MCF 10A (cell line): ENCODE measurements at regions not wholly inside any gene's neighbourhood (a gene's known extent, or its start where the extent isn't known, plus 50 kb on each side); places are given as distances from the start of the nearest gene placed in this dataset.

Source experiments
- BruUV-seq: library from RNA; stranded (reverse); fragments of 400-500 nt; replicated peaks from 2 replicates; lab custom pipeline; 2021; lab: Mats Ljungman, UMichigan
- CTCF ChIA-PET: fragments of 300-600 bp; sonication (Branson Sonifier 250); formaldehyde crosslinking; extraction: SDS; loops from one replicate; lab custom pipeline; 2021; ENCODE audit warnings: antibody characterized with exemption, inconsistent platforms; lab: Yijun Ruan, JAX
- POLR2A ChIA-PET: fragments of 300-600, 350-650 bp; sonication (Branson Sonifier 250); formaldehyde crosslinking; extraction: SDS; loops from one replicate; lab custom pipeline; 2020; ENCODE audit warnings: antibody characterized with exemption, inconsistent platforms; lab: Yijun Ruan, JAX
- DNase-seq: peaks from one replicate; pipeline ENCODE4 v3.0.0-alpha.2; 2018; ENCODE audit not compliant: unreplicated experiment
- H3K27ac Mint-ChIP-seq: one replicate; pipeline ENCODE4 v1.8.0; 2022; ENCODE audit warnings: mild to moderate bottlenecking, low read depth, mixed read lengths; ENCODE audit not compliant: unreplicated experiment
- H3K27me3 Mint-ChIP-seq: one replicate; pipeline ENCODE4 v1.8.0; 2022; ENCODE audit warnings: mixed read lengths; ENCODE audit not compliant: insufficient read depth, unreplicated experiment
- H3K36me3 Mint-ChIP-seq: one replicate; pipeline ENCODE4 v1.8.0; 2022; ENCODE audit warnings: mild to moderate bottlenecking, moderate library complexity, mixed read lengths; ENCODE audit not compliant: insufficient read depth, unreplicated experiment
- H3K4me1 Mint-ChIP-seq: one replicate; pipeline ENCODE4 v1.8.0; 2022; ENCODE audit warnings: mixed read lengths; ENCODE audit not compliant: insufficient read depth, unreplicated experiment
- H3K4me3 Mint-ChIP-seq: one replicate; pipeline ENCODE4 v1.8.0; 2022; ENCODE audit warnings: mild to moderate bottlenecking, moderate library complexity, mixed read lengths; ENCODE audit not compliant: unreplicated experiment
- H3K9me3 Mint-ChIP-seq: one replicate; pipeline ENCODE4 v1.8.0; 2022; ENCODE audit warnings: mixed read lengths; ENCODE audit not compliant: unreplicated experiment
- CTCF ChIP-seq: fragments of 200-600 bp; IDR thresholded peaks from one replicate; pipeline ENCODE4 v1.8.0; 2022; ENCODE audit warnings: antibody characterized with exemption, mild to moderate bottlenecking; ENCODE audit not compliant: unreplicated experiment
- intact Hi-C: fragments of 100-400 bp; cut with micrococcal nuclease; formaldehyde crosslinking; loops from 2 replicates; pipeline ENCODE4 v1.14.1; 2022

- H3K27ac Mint-ChIP-seq, result no peak overlapping the region
- H3K9me3 Mint-ChIP-seq, result no peaks in the 10 kb centered on the region
- H3K4me1 Mint-ChIP-seq, result peaks cover 16% of the 10 kb centered on the region
- H3K4me3 Mint-ChIP-seq, result no peak overlapping the region
- BruUV-seq, result no TSS peak
- DNase-seq, result no peak
- TF ChIP-seq CTCF, result no peak
- ChIA-PET CTCF (interaction anchor here (0.6 to 3.0 kb wide), 13 partner anchors 135 to 1290 kb away, joined by 3 to 25 read pairs (median 4); no protein-coding TSS in a partner anchor), POLR2A (interaction anchor here (0.5 to 0.7 kb wide), 2 partner anchors 699 to 720 kb away, joined by 3 read pairs; no protein-coding TSS in a partner anchor)
- H3K27me3 Mint-ChIP-seq, result peaks cover 23% of the 10 kb centered on the region
- no peaks in the 10 kb centered on the region for H3K36me3 Mint-ChIP-seq
- intact Hi-C loops, result no loop called here
Observed at GRCh38 chr11:16611926-16612565, 126.4 kb upstream of the C11orf58 start.

- Mint-ChIP-seq H3K4me1 (peaks cover 16% of the 10 kb centered on the region), H3K9me3 (no peaks in the 10 kb centered on the region), H3K27me3 (peaks cover 23% of the 10 kb centered on the region), H3K36me3 (no peaks in the 10 kb centered on the region), H3K27ac (no peak overlapping the region), H3K4me3 (no peak overlapping the region)
- intact Hi-C loops, result no loop called here
- CTCF ChIA-PET, result interaction anchor here (0.7 to 2.0 kb wide), 7 partner anchors 616 to 1251 kb away, joined by 3 to 5 read pairs (median 4); no protein-coding TSS in a partner anchor
- TF ChIP-seq CTCF, result no peak
- no peak for DNase-seq
- POLR2A ChIA-PET, result no interaction called here
- no TSS peak for BruUV-seq
Observed at GRCh38 chr11:16611401-16611921, 127.0 kb upstream of the C11orf58 start.

- ChIA-PET CTCF (interaction anchor here (1.0 to 1.2 kb wide), 3 partner anchors 615 to 961 kb away, joined by 4 to 5 read pairs (median 4); no protein-coding TSS in a partner anchor), POLR2A (no interaction called here)
- no peaks in the 10 kb centered on the region for H3K36me3 Mint-ChIP-seq
- H3K27ac Mint-ChIP-seq, result no peak overlapping the region
- no peak for DNase-seq
- intact Hi-C loops, result no loop called here
- no peak for TF ChIP-seq CTCF
- no TSS peak for BruUV-seq
- H3K4me1 Mint-ChIP-seq, result peaks cover 16% of the 10 kb centered on the region
- H3K4me3 Mint-ChIP-seq, result no peak overlapping the region
- no peaks in the 10 kb centered on the region for H3K9me3 Mint-ChIP-seq
- H3K27me3 Mint-ChIP-seq, result peaks cover 23% of the 10 kb centered on the region
Observed at GRCh38 chr11:16610738-16611388, 127.6 kb upstream of the C11orf58 start.

GRCh38 chr11:16610213-16610737 lies 128.2 kb upstream of the C11orf58 start:
- H3K4me3 Mint-ChIP-seq, result no peak overlapping the region

More at GRCh38 chr11:16610213-16610737, 128.2 kb upstream of the C11orf58 start:
- no peaks in the 10 kb centered on the region for H3K9me3 Mint-ChIP-seq
- DNase-seq, result no peak
- intact Hi-C loops, result no loop called here
- H3K4me1 Mint-ChIP-seq, result peaks cover 16% of the 10 kb centered on the region
- H3K27me3 Mint-ChIP-seq, result peaks cover 23% of the 10 kb centered on the region
- H3K27ac Mint-ChIP-seq, result no peak overlapping the region
- no TSS peak for BruUV-seq
- H3K36me3 Mint-ChIP-seq, result no peaks in the 10 kb centered on the region
- CTCF ChIA-PET, result interaction anchor here (1.1 to 1.2 kb wide), 3 partner anchors 791 to 1282 kb away, joined by 4 read pairs; no protein-coding TSS in a partner anchor
- POLR2A ChIA-PET, result no interaction called here
- TF ChIP-seq CTCF, result no peak
